Neural cell (in vitro differentiated cells): ENCODE measurements at regions not wholly inside any gene's neighbourhood (a gene's known extent, or its start where the extent isn't known, plus 50 kb on each side); places are given as distances from the start of the nearest gene placed in this dataset.

Experiments
- H2AFZ ChIP-seq: fragments of 200-600, 300-800 bp; sonication (generic), shearing (Covaris generic); 2 replicates; pipeline ENCODE4 v1.6.0; 2014; ENCODE audit warnings: low read depth, mild to moderate bottlenecking, antibody characterized with exemption, low read length, moderate library complexity
- H3F3A ChIP-seq: fragments of 200-600 bp; shearing (Covaris generic); 2 replicates; pipeline ENCODE4 v1.6.1; 2016; ENCODE audit warnings: mild to moderate bottlenecking, moderate library complexity, mixed read lengths, antibody characterized with exemption, low read length; ENCODE audit not compliant: insufficient read depth, poor library complexity, severe bottlenecking
- H3K27ac ChIP-seq: fragments of 200-600, 300-800 bp; sonication (generic), shearing (Covaris generic); 2 replicates; pipeline ENCODE4 v1.5.1; 2014; ENCODE audit warnings: mild to moderate bottlenecking, low read length, moderate library complexity
- H3K27me3 ChIP-seq: fragments of 300-800, 200-600 bp; sonication (generic), shearing (Covaris generic); 2 replicates; pipeline ENCODE4 v1.6.0; 2014; ENCODE audit warnings: mild to moderate bottlenecking, low read depth, low read length, moderate library complexity; ENCODE audit not compliant: insufficient read depth
- H3K36me3 ChIP-seq: fragments of 300-800, 200-600 bp; sonication (generic), shearing (Covaris generic); 2 replicates; pipeline ENCODE4 v1.5.1; 2014; ENCODE audit warnings: mild to moderate bottlenecking, antibody characterized with exemption, low read length, moderate library complexity; ENCODE audit not compliant: insufficient read depth
- H3K4me2 ChIP-seq: fragments of 300-800, 200-600 bp; sonication (generic), shearing (Covaris generic); 2 replicates; pipeline ENCODE4 v1.6.0; 2014; ENCODE audit warnings: mild to moderate bottlenecking, low read length
- H3K4me3 ChIP-seq: fragments of 300-800, 200-600 bp; sonication (generic), shearing (Covaris generic); 2 replicates; pipeline ENCODE4 v1.5.1; 2014; ENCODE audit warnings: mild to moderate bottlenecking, low read length, moderate library complexity
- H3K79me2 ChIP-seq: fragments of 200-600 bp; shearing (Covaris generic); replicated peaks from 2 replicates; pipeline ENCODE4 v1.6.0; 2014; ENCODE audit warnings: mild to moderate bottlenecking, low read length, moderate library complexity; ENCODE audit not compliant: insufficient read depth
- H3K9ac ChIP-seq: fragments of 300-800, 200-600 bp; sonication (generic), shearing (Covaris generic); 2 replicates; pipeline ENCODE4 v1.6.1; 2016; ENCODE audit warnings: mild to moderate bottlenecking, low read length, mixed read lengths
- H3K9me2 ChIP-seq: fragments of 200-600 bp; shearing (Covaris generic); 2 replicates; pipeline ENCODE4 v1.6.1; 2016; ENCODE audit warnings: mild to moderate bottlenecking, low read length, mixed read lengths; ENCODE audit not compliant: insufficient read depth
- H3K9me3 ChIP-seq: fragments of 200-600, 300-800 bp; sonication (generic), shearing (Covaris generic); 2 replicates; pipeline ENCODE4 v1.6.1; 2016; ENCODE audit warnings: mild to moderate bottlenecking, mixed run types, low read length, moderate library complexity, mixed read lengths
- H4K20me1 ChIP-seq: fragments of 200-600 bp; shearing (Covaris generic); 2 replicates; pipeline ENCODE4 v1.6.1; 2016; ENCODE audit warnings: mild to moderate bottlenecking, mixed run types; ENCODE audit not compliant: insufficient read depth
- CTCF ChIP-seq: fragments of 450-650 bp; IDR thresholded peaks from 2 replicates; pipeline ENCODE4 v1.5.1; 2014; ENCODE audit warnings: antibody characterized with exemption, mild to moderate bottlenecking, moderate library complexity; ENCODE audit not compliant: poor library complexity, severe bottlenecking
- EP300 ChIP-seq: fragments of 450-650 bp; conservative IDR thresholded peaks from 2 replicates; pipeline ENCODE4 v1.6.1; 2014; ENCODE audit warnings: antibody characterized with exemption, mild to moderate bottlenecking, moderate library complexity; ENCODE audit not compliant: poor library complexity, severe bottlenecking
- EZH2 ChIP-seq: fragments of 200-600, 300-800 bp; shearing (Covaris generic), sonication (generic); IDR thresholded peaks from 2 replicates; pipeline ENCODE4 v1.6.1; 2014; ENCODE audit warnings: antibody characterized with exemption, low read length, borderline replicate concordance, mild to moderate bottlenecking; ENCODE audit not compliant: insufficient read depth, poor library complexity, severe bottlenecking
- MXI1 ChIP-seq: fragments of 450-650 bp; conservative IDR thresholded peaks from 2 replicates; pipeline ENCODE4 v1.6.1; 2014; ENCODE audit warnings: antibody characterized with exemption, mild to moderate bottlenecking; ENCODE audit not compliant: poor library complexity, severe bottlenecking
- POLR2AphosphoS5 ChIP-seq: IDR thresholded peaks from 2 replicates; pipeline ENCODE4 v1.6.1; 2012
- RAD21 ChIP-seq: fragments of 450-650 bp; conservative IDR thresholded peaks from 2 replicates; pipeline ENCODE4 v1.6.1; 2014; ENCODE audit warnings: antibody characterized with exemption, mild to moderate bottlenecking, moderate library complexity
- SMC3 ChIP-seq: fragments of 450-650 bp; conservative IDR thresholded peaks from 2 replicates; pipeline ENCODE4 v1.6.1; 2014; ENCODE audit warnings: antibody characterized with exemption, mild to moderate bottlenecking, moderate library complexity; ENCODE audit not compliant: poor library complexity
- TAF1 ChIP-seq: IDR thresholded peaks from 2 replicates; pipeline ENCODE4 v1.6.1; 2012; ENCODE audit warnings: low read depth

GRCh38 chr1:219438386-219438785 lies 174.5 kb downstream of the ZC3H11B start:
- Histone ChIP-seq H3K27ac (no peak overlapping the region), H3K9me3 (no peaks in the 10 kb centered on the region)
- TF ChIP-seq EP300 (no peak), POLR2AphosphoS5 (no peak), MXI1 (no peak), CTCF (no peak), TAF1 (no peak), SMC3 (no peak), RAD21 (no peak)

GRCh38 chr1:219434923-219435297 lies 178.0 kb downstream of the ZC3H11B start:
- Histone ChIP-seq H3K27ac (no peak overlapping the region), H3K27me3 (no peaks in the 10 kb centered on the region), H2AFZ (no peak overlapping the region), H3K4me3 (no peak overlapping the region), H3F3A (no peaks in the 10 kb centered on the region), H3K9me2 (no peaks in the 10 kb centered on the region), H3K9me3 (no peaks in the 10 kb centered on the region), H3K4me2 (no peak overlapping the region), H3K36me3 (no peaks in the 10 kb centered on the region), H4K20me1 (no peaks in the 10 kb centered on the region), H3K9ac (no peak overlapping the region), H3K79me2 (no peaks in the 10 kb centered on the region)
- no peak for TF ChIP-seq MXI1
- no peak for TF ChIP-seq EP300
- no peak for TF ChIP-seq TAF1
- no peak for TF ChIP-seq CTCF
- no peak for TF ChIP-seq SMC3
- no peak for TF ChIP-seq RAD21

More at GRCh38 chr1:219438386-219438785, 174.5 kb downstream of the ZC3H11B start:
- no peak overlapping the region for H3K4me2 ChIP-seq
- H3K27me3 ChIP-seq: no peaks in the 10 kb centered on the region
- no peaks in the 10 kb centered on the region for H3K9me2 ChIP-seq
- H3K36me3 ChIP-seq: no peaks in the 10 kb centered on the region
- H2AFZ ChIP-seq: no peak overlapping the region
- H3K9ac ChIP-seq: no peak overlapping the region
- H3F3A ChIP-seq: no peaks in the 10 kb centered on the region
- H3K4me3 ChIP-seq: no peak overlapping the region
- no peaks in the 10 kb centered on the region for H4K20me1 ChIP-seq
- H3K79me2 ChIP-seq: no peaks in the 10 kb centered on the region

- no peak overlapping the region for H2AFZ ChIP-seq
- H3K4me3 ChIP-seq: no peak overlapping the region
- H3K4me2 ChIP-seq: no peak overlapping the region
- H3F3A ChIP-seq: no peaks in the 10 kb centered on the region
- H3K9me2 ChIP-seq: no peaks in the 10 kb centered on the region
- H3K9ac ChIP-seq: no peak overlapping the region
- TF ChIP-seq EZH2 (no peak), TAF1 (no peak), EP300 (no peak), POLR2AphosphoS5 (no peak), CTCF (no peak)
- H3K36me3 ChIP-seq: no peaks in the 10 kb centered on the region
- no peak overlapping the region for H3K27ac ChIP-seq
- H3K9me3 ChIP-seq: no peaks in the 10 kb centered on the region
- H3K79me2 ChIP-seq: no peaks in the 10 kb centered on the region
- H3K27me3 ChIP-seq: no peaks in the 10 kb centered on the region
- no peaks in the 10 kb centered on the region for H4K20me1 ChIP-seq
Measured at GRCh38 chr1:219434285-219434922, 178.5 kb downstream of the ZC3H11B start.
